CD4-positive, alpha-beta T cell (primary cell): ENCODE measurements at regions not wholly inside any gene's neighbourhood (a gene's known extent, or its start where the extent isn't known, plus 50 kb on each side); places are given as distances from the start of the nearest gene placed in this dataset.

Experiments
- ATAC-seq: fragments of 200-7000 bp; cut with Tn5 transposase; one replicate; pipeline ENCODE4 v1.10.0; 2022; ENCODE audit warnings: mild to moderate bottlenecking; ENCODE audit not compliant: poor library complexity
- CTCF ChIA-PET: fragments of 350-600 bp; sonication (Branson Sonifier 250); formaldehyde crosslinking; loops from one replicate; lab custom pipeline; 2021; ENCODE audit warnings: antibody characterized with exemption, inconsistent platforms; lab: Charles Lee
- POLR2A ChIA-PET: fragments of 350-600 bp; sonication (Branson Sonifier 250); formaldehyde crosslinking; loops from one replicate; lab custom pipeline; 2021; ENCODE audit warnings: antibody characterized with exemption, inconsistent platforms; lab: Charles Lee
- DNase-seq, 14 experiments: peaks; one replicate each; pipeline ENCODE4 v3.0.0-alpha.2; 2013 to 2020; ENCODE audit warnings: mixed read lengths in 2 of 14
- H3K27ac ChIP-seq, 2 donors: one replicate each; pipeline versions ENCODE4 v1.5.1 to v1.7.0; 2013; ENCODE audit warnings: low read length in 2 of 2, low read depth in 1 of 2, mild to moderate bottlenecking in 1 of 2
- H3K27me3 ChIP-seq, 2 experiments: 1 replicate in 1 of 2; 2 replicates in 1 of 2; pipeline versions ENCODE4 v1.6.1 to v1.7.0; 2013; ENCODE audit warnings: low read length in 2 of 2, control low read depth in 1 of 2, mild to moderate bottlenecking in 1 of 2, moderate library complexity in 1 of 2; ENCODE audit not compliant: insufficient read depth in 2 of 2, control insufficient read depth in 1 of 2
- H3K36me3 ChIP-seq: one replicate; pipeline ENCODE4 v1.6.1; 2013; ENCODE audit warnings: low read length, control low read depth; ENCODE audit not compliant: insufficient read depth
- H3K4me1 ChIP-seq: one replicate; pipeline ENCODE4 v1.6.1; 2013; ENCODE audit warnings: low read length, control low read depth; ENCODE audit not compliant: insufficient read depth
- H3K4me3 ChIP-seq: one replicate; pipeline ENCODE4 v1.5.1; 2013; ENCODE audit warnings: mild to moderate bottlenecking, low read length, moderate library complexity
- H3K9me3 ChIP-seq, 2 experiments: 1 replicate in 1 of 2; 2 replicates in 1 of 2; pipeline versions ENCODE4 v1.6.1 to v1.7.0; 2013; ENCODE audit warnings: low read length in 2 of 2, mild to moderate bottlenecking in 2 of 2, control low read depth in 1 of 2, moderate library complexity in 1 of 2; ENCODE audit not compliant: control insufficient read depth in 1 of 2, insufficient read depth in 1 of 2
- H3K27ac Mint-ChIP-seq: one replicate; pipeline ENCODE4 v1.8.0; 2020; ENCODE audit warnings: mixed read lengths
- H3K27me3 Mint-ChIP-seq: one replicate; pipeline ENCODE4 v1.8.0; 2021; ENCODE audit warnings: mixed read lengths
- H3K36me3 Mint-ChIP-seq: one replicate; pipeline ENCODE4 v1.8.0; 2021; ENCODE audit warnings: low read depth, mixed read lengths
- H3K4me1 Mint-ChIP-seq: one replicate; pipeline ENCODE4 v1.8.0; 2021; ENCODE audit warnings: low read depth, mixed read lengths
- H3K4me3 Mint-ChIP-seq: one replicate; pipeline ENCODE4 v1.8.0; 2020; ENCODE audit warnings: mild to moderate bottlenecking, mixed read lengths
- H3K9me3 Mint-ChIP-seq: one replicate; pipeline ENCODE4 v1.8.0; 2020; ENCODE audit warnings: mixed read lengths
- CTCF ChIP-seq: fragments of 200-600 bp; IDR thresholded peaks from one replicate; pipeline ENCODE4 v1.8.0; 2022; ENCODE audit warnings: antibody characterized with exemption, mild to moderate bottlenecking
- intact Hi-C, 2 experiments: fragments of 100-400 bp; cut with DNase I in 1 of 2; cut with micrococcal nuclease in 1 of 2; formaldehyde crosslinking; loops; one replicate each; pipeline versions ENCODE4 v1.15.1 to v1.9.0; 2023 to 2025; cut with DNase I, micrococcal nuclease

- Histone ChIP-seq H3K27me3 (no peaks in the 10 kb centered on the region), H3K4me3 (no peak overlapping the region), H3K4me1 (peaks cover 9% of the 10 kb centered on the region), H3K36me3 (no peaks in the 10 kb centered on the region), H3K9me3 (no peaks in the 10 kb centered on the region), H3K27ac (no peak overlapping the region)
- H3K27ac Mint-ChIP-seq: no peak overlapping the region
- H3K27me3 Mint-ChIP-seq: peaks cover 3% of the 10 kb centered on the region
- H3K9me3 Mint-ChIP-seq: no peaks in the 10 kb centered on the region
- ChIA-PET CTCF (no interaction called here), POLR2A (no interaction called here)
- H3K4me3 Mint-ChIP-seq: no peak overlapping the region
- TF ChIP-seq CTCF: no peak
- intact Hi-C loops: no loop called here
- no peaks in the 10 kb centered on the region for H3K36me3 Mint-ChIP-seq
- DNase-seq (no peak), ATAC-seq (no peak)
- peaks cover 15% of the 10 kb centered on the region for H3K4me1 Mint-ChIP-seq
Observed at GRCh38 chr5:96562614-96563013, 99.6 kb upstream of the CAST start.

DNA sequence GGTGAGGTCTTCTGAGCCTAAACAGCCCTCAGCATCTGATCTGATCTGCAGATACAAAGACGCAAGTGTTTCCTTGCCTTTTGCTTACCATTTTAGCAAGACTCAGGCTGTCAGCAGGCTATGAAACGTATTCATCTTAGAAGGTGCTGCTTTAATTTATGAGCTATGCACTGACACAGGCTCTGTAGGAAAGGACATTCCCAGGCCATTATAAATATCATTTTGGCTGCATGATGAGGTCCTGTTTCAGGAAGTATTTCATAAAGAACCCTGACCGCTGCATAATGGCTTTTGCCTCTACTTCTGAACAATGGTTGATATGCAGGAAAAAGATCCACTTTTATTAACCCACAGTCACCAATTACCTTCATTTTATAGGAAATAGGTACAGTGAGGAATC is 98.4 kb upstream of the CAST start:
- Histone ChIP-seq H3K36me3 (no peaks in the 10 kb centered on the region), H3K4me1 (peaks cover 9% of the 10 kb centered on the region), H3K27me3 (no peaks in the 10 kb centered on the region), H3K4me3 (no peak overlapping the region), H3K9me3 (no peaks in the 10 kb centered on the region), H3K27ac (no peak overlapping the region)
- Mint-ChIP-seq H3K4me1 (peaks cover 15% of the 10 kb centered on the region), H3K9me3 (no peaks in the 10 kb centered on the region), H3K4me3 (no peak overlapping the region), H3K27me3 (no peaks in the 10 kb centered on the region), H3K27ac (no peak overlapping the region), H3K36me3 (no peaks in the 10 kb centered on the region)
- ChIA-PET CTCF (no interaction called here), POLR2A (no interaction called here)
- TF ChIP-seq CTCF: no peak
- intact Hi-C loops: no loop called here
- ATAC-seq (no peak), DNase-seq (no peak)

DNA sequence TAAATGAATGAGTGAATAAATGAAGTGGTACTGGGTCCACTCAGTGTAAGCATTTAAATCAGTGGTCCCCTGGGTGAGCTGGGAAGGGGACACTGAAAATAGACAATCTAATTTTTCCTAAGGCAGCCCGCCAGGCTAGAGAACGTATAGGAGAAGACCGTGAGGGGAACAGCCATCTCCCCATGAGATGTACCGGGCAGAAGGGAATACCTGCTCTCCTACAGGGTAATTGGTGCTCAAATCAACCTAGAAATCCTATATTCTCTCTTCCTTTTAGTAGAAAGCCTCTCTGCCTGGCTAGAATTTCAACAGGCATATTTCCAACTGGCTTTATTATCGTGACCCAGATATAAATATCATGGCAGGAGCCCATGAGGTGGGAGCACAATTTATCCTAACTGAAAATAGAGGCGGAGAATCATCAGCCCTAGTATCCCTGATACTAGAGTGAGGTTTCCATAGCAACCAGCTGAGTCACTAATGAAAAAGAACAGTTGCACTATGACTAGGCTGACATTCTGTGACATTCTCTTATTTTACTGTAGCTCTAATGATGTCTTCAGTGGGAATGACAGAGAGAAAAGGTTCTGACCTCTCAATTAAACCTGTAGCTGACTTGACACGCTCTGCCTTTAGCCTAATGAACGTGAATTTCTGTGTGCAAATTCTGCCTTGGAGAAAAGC is 96.5 kb upstream of the CAST start:
- Histone ChIP-seq H3K27me3 (no peaks in the 10 kb centered on the region), H3K9me3 (no peaks in the 10 kb centered on the region), H3K36me3 (no peaks in the 10 kb centered on the region), H3K4me1 (peaks cover 9% of the 10 kb centered on the region), H3K27ac (no peak overlapping the region), H3K4me3 (no peak overlapping the region)
- DNase-seq (peak in 2 of 14 experiments; percentile 6 to 15), ATAC-seq (peak; percentile 21)
- Mint-ChIP-seq H3K27ac (peak overlapping the region; percentile 45), H3K4me1 (peaks cover 15% of the 10 kb centered on the region), H3K9me3 (no peaks in the 10 kb centered on the region), H3K36me3 (no peaks in the 10 kb centered on the region), H3K27me3 (no peaks in the 10 kb centered on the region), H3K4me3 (no peak overlapping the region)
- CTCF ChIA-PET: no interaction called here
- no peak for TF ChIP-seq CTCF
- intact Hi-C loops: no loop called here
- POLR2A ChIA-PET: no interaction called here
